ENCODE measurements at regions not wholly inside any gene's neighbourhood (a gene's known extent, or its start where the extent isn't known, plus 50 kb on each side); places are given as distances from the start of the nearest gene placed in this dataset.

GRCh38 chr2:53259395-53260009, 508.1 kb upstream of the CHAC2 start:
- DNase-seq (no peak), ATAC-seq (no peak)
- no peak overlapping the region for H3K4me3 Mint-ChIP-seq
- no peaks in the 10 kb centered on the region for H3K4me1 Mint-ChIP-seq
- H3K9me3 Mint-ChIP-seq: peaks cover 5 to 16% of the 10 kb centered on the region in 2 donors
- no peaks in the 10 kb centered on the region for H3K27me3 Mint-ChIP-seq
- no peak overlapping the region for H3K27ac Mint-ChIP-seq

DNA sequence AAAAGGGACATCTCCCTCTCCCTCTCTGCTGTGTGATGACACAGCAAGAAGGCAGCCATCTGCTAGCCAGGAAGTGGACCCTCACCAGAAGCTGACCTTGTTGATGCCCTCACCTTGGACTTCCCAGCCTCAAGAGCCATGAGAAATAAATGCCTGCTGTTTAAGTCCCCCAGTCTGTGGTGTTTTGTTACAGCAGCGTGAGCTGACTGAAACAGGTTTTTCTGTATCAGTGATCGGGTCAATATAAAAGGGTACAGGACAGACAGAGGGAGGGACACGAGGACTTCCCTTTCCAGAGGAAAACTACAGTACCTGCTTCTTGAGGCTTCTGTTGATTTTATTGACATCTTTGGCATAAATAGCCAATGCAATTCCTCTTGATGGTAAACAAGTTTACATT, 510.3 kb upstream of the CHAC2 start:
- Mint-ChIP-seq H3K4me3 (no peak overlapping the region), H3K27me3 (no peaks in the 10 kb centered on the region), H3K4me1 (no peaks in the 10 kb centered on the region), H3K9me3 (peaks cover 5 to 16% of the 10 kb centered on the region in 2 donors), H3K27ac (no peak overlapping the region)
- ATAC-seq (no peak), DNase-seq (no peak)

DNA sequence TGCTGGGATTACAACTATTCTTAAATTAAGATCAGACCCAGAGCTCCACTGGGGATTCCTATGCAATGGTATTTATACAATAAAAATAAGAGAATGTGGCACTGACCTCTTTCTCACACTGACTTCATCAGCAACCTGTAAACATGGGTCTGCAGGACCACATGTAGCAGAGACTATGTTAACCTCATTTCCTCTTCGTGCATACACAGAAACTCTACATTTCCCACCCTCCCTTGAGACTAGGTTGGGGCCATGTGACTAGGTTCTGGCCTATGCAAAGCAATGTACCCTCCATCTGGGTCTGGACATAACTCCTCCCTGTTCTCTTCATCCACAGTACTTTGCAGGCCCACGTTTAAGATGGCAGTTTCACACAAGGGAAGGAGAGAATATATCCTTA, 514.4 kb upstream of the CHAC2 start:
- Mint-ChIP-seq H3K27me3 (no peaks in the 10 kb centered on the region), H3K9me3 (peaks cover 0 to 2% of the 10 kb centered on the region in 2 donors), H3K4me1 (no peaks in the 10 kb centered on the region), H3K27ac (no peak overlapping the region), H3K4me3 (no peak overlapping the region)
- no peak for DNase-seq
- ATAC-seq: no peak

DNA sequence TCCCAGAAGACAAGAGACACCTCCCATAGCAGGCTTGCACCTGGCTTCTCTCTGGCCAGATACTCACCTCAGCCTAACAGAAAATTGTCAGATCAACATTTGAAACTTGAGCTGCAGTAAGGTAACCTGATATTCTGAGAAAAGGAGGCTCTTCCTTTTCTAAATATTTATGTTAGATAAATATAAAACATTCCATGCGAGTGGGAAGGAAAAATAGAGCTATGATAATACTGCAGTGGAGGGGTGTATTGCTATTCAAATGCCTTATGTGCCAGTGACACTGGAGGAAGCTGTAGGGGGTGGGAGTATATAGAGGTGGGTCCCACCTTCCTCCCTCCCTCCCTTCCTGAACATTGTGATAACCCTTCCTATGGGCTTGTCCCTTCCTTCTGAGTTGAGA, 515.5 kb upstream of the CHAC2 start:
- H3K27ac Mint-ChIP-seq: no peak overlapping the region
- H3K4me3 Mint-ChIP-seq: no peak overlapping the region
- no peaks in the 10 kb centered on the region for H3K4me1 Mint-ChIP-seq
- no peaks in the 10 kb centered on the region for H3K27me3 Mint-ChIP-seq
- no peak for DNase-seq
- ATAC-seq: no peak
- H3K9me3 Mint-ChIP-seq: no peaks in the 10 kb centered on the region

DNA sequence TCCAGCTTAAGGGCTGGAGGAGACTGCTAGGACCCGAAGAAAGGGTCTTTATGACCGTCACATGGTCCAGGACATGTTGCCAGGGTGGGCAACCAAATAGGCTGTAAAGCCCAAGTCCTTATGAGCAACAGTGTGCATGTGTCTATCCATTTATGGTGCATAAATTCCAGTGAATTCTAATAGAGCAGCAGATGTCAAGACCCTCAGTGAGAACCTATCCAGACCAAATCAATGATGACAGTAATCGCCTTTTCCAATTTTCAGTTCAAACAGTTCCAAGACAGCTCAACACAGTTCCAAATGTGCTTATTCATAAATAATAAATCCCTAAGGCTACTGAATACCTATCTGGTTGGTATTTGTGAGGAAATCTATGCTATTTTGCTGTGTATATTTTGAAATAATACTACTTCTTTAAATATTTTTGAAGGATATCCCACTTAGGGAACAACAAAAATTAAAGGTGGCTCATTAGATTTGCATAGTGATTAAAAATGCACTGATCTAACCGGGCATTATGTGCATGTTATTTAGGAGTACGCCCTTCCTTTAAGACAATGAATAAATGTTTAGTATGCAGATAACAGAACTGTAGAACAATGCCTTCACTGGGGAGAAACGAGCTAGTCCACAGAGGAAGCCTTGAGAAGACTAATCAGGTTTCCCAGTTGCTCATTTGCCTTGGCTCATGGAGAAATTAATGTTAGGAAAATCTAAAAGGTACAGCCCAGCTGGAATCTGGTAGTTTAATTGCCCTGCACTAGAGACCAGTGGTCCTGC, 519.5 kb upstream of the CHAC2 start:
- DNase-seq (no peak), ATAC-seq (no peak)
- no peak overlapping the region for H3K4me3 Mint-ChIP-seq
- no peaks in the 10 kb centered on the region for H3K9me3 Mint-ChIP-seq
- H3K4me1 Mint-ChIP-seq: no peaks in the 10 kb centered on the region
- H3K27ac Mint-ChIP-seq: no peak overlapping the region
- no peaks in the 10 kb centered on the region for H3K27me3 Mint-ChIP-seq

DNA sequence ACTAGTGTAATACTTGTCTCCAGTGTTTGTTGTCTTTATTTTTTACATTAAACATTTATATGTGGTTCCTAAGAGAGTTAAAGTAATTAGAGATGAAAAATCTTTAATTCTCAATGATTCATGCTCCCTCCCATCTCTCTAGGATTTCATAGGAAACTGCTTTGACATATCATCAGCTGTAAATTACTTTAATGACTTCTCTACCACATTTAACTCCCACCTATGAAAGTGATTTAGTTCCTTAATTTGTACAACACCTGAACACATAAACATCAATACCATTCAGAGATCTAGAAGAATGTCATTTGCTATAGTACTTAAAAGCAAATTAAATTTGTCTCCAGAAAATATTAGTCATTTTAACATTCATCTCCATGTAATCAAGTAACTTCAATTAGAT, 524.2 kb upstream of the CHAC2 start:
- H3K9me3 Mint-ChIP-seq: peaks cover 0 to 3% of the 10 kb centered on the region in 2 donors
- ATAC-seq (no peak), DNase-seq (no peak)
- no peaks in the 10 kb centered on the region for H3K27me3 Mint-ChIP-seq
- H3K4me3 Mint-ChIP-seq: no peak overlapping the region
- no peaks in the 10 kb centered on the region for H3K4me1 Mint-ChIP-seq
- H3K27ac Mint-ChIP-seq: no peak overlapping the region

DNA sequence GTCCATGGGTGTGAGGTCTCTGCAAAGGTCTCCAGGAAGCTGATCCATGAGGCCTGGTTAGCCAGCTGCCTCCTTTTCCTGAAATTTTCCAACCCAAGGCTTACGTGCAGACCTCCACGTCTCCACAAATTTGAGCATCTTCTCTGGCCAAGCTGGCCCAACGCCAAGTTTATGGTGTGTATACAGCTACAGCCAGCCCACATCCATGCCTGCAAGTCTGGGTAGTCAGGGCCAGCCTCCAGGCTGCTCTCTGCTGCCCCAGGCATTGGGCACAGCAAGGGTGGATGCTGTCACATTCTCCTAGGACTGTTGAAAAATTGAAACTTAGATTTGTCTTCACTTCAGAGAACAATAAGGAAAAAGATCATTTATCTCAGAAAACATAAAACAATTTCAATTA, 525.5 kb upstream of the CHAC2 start:
- no peaks in the 10 kb centered on the region for H3K27me3 Mint-ChIP-seq
- peaks cover 0 to 3% of the 10 kb centered on the region in 2 donors for H3K9me3 Mint-ChIP-seq
- H3K27ac Mint-ChIP-seq: no peak overlapping the region
- H3K4me1 Mint-ChIP-seq: no peaks in the 10 kb centered on the region
- DNase-seq (no peak), ATAC-seq (no peak)
- H3K4me3 Mint-ChIP-seq: no peak overlapping the region

DNA sequence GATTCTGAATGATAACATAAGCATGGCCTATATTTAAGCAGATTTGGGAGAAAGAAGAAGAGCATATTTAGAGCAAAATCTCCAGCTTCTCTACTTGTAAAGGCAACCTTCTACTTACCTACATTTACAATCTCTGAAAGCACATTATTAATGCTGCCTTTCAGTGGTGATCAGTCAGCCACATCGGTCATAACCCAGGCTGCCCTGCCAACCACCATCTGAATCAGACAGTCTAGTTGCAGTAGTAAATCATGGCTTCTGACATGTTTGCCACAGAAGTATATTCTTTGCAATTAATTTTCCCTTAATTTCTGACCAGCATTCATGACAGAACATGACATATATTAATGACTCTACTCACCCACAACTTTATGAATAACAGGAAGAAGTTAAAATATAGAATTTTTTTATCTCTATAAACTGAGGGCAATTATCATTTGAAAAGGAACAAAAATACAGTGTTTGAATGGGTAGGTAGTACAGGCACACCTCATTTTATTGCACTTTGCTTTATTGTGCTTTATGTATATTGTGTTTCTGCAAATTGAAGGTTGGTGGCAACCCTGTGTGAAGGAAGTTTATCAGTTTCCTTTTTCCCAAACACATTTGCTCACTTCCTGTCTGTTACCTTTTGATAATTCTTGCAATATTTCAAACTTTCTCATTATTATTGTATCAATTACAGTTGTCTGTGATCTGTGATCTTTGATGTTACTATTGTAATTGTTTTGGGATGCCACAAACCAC, 531.6 kb upstream of the CHAC2 start:
- H3K27ac Mint-ChIP-seq: no peak overlapping the region

GRCh38 chr2:53234548-53234903, 533.1 kb upstream of the CHAC2 start:
- H3K27ac Mint-ChIP-seq: no peak overlapping the region
- no peak for DNase-seq
- H3K4me3 Mint-ChIP-seq: no peak overlapping the region
- no peak for ATAC-seq
- peaks cover 0 to 3% of the 10 kb centered on the region in 2 donors for H3K9me3 Mint-ChIP-seq
- H3K27me3 Mint-ChIP-seq: peaks cover 13% of the 10 kb centered on the region
- peaks cover 7% of the 10 kb centered on the region for H3K4me1 Mint-ChIP-seq

More for the DNA sequence above, 531.6 kb upstream of the CHAC2 start:
- H3K9me3 Mint-ChIP-seq: peaks cover 0 to 5% of the 10 kb centered on the region in 2 donors
- H3K27me3 Mint-ChIP-seq: peaks cover 13% of the 10 kb centered on the region
- peaks cover 7% of the 10 kb centered on the region for H3K4me1 Mint-ChIP-seq
- ATAC-seq (no peak), DNase-seq (no peak)
- H3K4me3 Mint-ChIP-seq: no peak overlapping the region

DNA sequence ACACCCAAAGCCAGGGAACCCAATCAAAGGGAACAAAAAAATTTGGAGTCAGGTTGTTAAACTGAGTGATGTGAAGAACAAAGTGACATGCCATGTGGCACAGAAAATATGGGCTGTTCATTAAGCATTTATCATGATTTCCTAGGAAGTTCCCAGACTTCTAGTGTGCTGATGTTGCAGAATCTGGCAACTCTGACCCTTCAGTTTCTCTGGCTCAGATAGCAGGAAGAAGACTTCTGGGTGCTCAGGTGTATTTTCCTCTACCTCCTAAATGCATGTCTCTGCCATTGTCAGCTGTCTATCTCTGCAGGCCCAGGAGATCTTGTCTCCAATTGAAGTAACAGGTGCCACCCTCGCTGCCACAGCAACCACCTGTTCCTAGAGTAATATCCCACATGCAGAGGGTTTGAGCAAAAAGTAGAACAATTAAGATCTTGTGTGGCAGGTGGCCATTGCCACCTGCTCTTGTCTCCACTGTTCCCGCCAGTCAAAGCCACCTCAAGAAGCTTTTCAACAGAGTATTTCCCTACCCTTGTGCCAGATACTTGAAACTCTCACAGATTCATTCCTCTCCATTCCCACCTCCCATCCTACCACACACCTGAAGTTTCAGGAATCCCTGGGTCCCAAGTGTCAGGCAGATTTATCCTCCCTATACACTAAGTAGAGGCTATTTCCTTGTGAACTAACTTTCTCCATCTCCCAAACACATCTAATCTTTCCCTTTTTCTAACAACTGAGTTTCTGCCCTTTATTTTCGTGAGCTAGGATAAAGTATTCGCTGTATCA, 533.7 kb upstream of the CHAC2 start:
- Mint-ChIP-seq H3K27me3 (peaks cover 13% of the 10 kb centered on the region), H3K9me3 (peaks cover 0 to 3% of the 10 kb centered on the region in 2 donors), H3K27ac (no peak overlapping the region), H3K4me1 (peaks cover 7% of the 10 kb centered on the region), H3K4me3 (no peak overlapping the region)
- no peak for DNase-seq
- ATAC-seq: no peak

DNA sequence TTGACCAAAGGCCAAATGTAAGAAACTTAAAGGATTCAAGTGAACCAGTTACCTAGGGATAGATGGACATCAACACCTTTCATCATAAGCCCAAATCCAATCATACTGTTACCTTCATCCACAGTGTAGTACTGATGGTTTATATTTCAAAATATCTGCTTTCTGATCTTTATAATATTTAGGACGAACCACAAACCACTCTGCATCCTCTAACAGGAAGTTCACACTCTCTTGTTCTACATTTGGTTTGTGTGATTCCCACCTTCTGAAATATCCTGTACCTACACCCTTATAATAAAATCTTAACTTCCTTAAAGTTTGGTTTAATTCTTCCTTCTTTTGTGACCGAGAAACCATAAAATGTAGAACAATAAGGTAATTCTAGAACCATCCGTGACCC, 535.7 kb upstream of the CHAC2 start:
- DNase-seq (no peak), ATAC-seq (no peak)
- H3K27ac Mint-ChIP-seq: no peak overlapping the region
- peaks cover 13% of the 10 kb centered on the region for H3K27me3 Mint-ChIP-seq
- peaks cover 7% of the 10 kb centered on the region for H3K4me1 Mint-ChIP-seq
- H3K4me3 Mint-ChIP-seq: no peak overlapping the region
- H3K9me3 Mint-ChIP-seq: peaks cover 3 to 7% of the 10 kb centered on the region in 2 donors

GRCh38 chr2:53230691-53231090, 536.9 kb upstream of the CHAC2 start:
- ATAC-seq: no peak
- Mint-ChIP-seq H3K9me3 (peaks cover 3 to 7% of the 10 kb centered on the region in 2 donors), H3K27ac (peak overlapping the region in 1 of 2 donors; percentile 82)

DNA sequence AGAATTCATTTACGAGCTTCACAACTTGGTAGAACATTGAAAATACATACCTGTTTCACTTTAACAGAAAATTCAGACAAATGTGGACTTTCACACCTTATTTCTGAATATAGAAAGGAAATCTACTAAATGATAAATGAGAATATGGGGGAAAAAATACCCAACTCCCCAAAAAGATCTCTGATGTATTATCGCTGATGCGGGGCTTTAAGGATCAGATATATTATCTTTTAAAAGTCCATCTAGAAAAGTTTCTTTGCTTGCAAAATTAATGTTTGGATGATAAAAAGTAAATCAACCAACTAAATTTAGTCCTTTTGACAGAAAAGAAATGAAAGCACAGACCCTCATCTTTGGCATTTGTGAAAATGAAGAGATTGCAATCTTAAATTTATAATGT, 540.1 kb upstream of the CHAC2 start:
- ATAC-seq (no peak), DNase-seq (no peak)
- H3K4me1 Mint-ChIP-seq: peaks cover 7% of the 10 kb centered on the region
- H3K9me3 Mint-ChIP-seq: peaks cover 3 to 7% of the 10 kb centered on the region in 2 donors
- H3K27me3 Mint-ChIP-seq: no peaks in the 10 kb centered on the region
- no peak overlapping the region for H3K27ac Mint-ChIP-seq
- no peak overlapping the region for H3K4me3 Mint-ChIP-seq

More at GRCh38 chr2:53230691-53231090, 536.9 kb upstream of the CHAC2 start:
- Mint-ChIP-seq H3K27me3 (peaks cover 13% of the 10 kb centered on the region), H3K4me1 (peaks cover 7% of the 10 kb centered on the region), H3K4me3 (no peak overlapping the region)
- DNase-seq: no peak

DNA sequence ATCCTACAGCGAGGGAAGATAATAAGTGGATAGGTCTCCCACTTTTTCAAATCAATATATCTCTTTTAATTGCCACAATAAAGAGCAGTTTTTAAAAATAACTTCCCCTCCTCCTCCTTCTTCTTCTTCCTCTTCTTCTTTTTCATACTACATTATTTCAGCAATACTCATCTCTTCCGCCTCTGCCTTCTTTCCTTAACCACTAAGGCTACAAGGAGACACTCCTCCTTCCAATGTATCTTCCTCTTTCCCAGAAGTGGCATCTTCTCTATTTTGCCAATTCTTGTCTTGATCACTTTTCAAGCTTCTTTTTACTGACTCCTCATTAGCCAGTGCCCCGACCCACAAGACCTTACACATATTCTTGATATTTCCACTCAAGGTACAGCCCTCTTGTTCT, 546.6 kb upstream of the CHAC2 start:
- H3K4me3 Mint-ChIP-seq: no peak overlapping the region

DNA sequence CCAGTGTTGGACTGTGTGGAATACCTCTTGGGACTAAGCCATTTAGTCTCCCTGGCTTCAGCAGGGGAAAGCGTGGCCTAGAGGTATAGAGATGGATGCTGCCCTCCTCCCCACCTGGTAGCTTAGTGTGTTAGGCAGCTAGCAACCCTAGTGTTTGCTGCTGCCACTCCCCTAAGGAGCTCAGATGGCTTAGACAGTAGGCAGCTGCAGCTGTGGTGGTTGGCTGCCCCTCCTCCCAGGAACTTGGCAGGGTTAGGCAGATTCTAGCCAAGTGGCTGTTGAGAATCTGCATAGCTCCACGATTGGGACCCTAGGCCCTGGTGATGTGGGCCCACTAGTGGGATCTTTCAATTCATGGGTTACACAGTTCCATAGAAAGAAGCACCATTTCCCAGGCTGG, 550.4 kb upstream of the CHAC2 start:
- Mint-ChIP-seq H3K4me3 (no peak overlapping the region), H3K4me1 (no peaks in the 10 kb centered on the region), H3K27ac (no peak overlapping the region), H3K27me3 (no peaks in the 10 kb centered on the region), H3K9me3 (peaks cover 25% of the 10 kb centered on the region in 2 donors)
- DNase-seq (no peak), ATAC-seq (no peak)

More for the DNA sequence above, 546.6 kb upstream of the CHAC2 start:
- H3K27me3 Mint-ChIP-seq: no peaks in the 10 kb centered on the region
- H3K4me1 Mint-ChIP-seq: no peaks in the 10 kb centered on the region
- peaks cover 9% of the 10 kb centered on the region in 2 donors for H3K9me3 Mint-ChIP-seq
- H3K27ac Mint-ChIP-seq: no peak overlapping the region
- DNase-seq: no peak
- no peak for ATAC-seq

Data from stimulated activated naive CD8-positive, alpha-beta T cell treated with anti-CD3 and anti-CD28 coated beads, Interleukin-15, amount 100 ng/mL, for 72 hours (primary cell).